Choroid plexus epithelial cell (primary cell): ENCODE measurements at regions not wholly inside any gene's neighbourhood (a gene's known extent, or its start where the extent isn't known, plus 50 kb on each side); places are given as distances from the start of the nearest gene placed in this dataset.

ENCODE experiments used
- DNase-seq: peaks from one replicate; pipeline ENCODE4 v3.0.0-alpha.2; 2010; ENCODE audit warnings: low read depth
- H3K4me3 ChIP-seq: 2 replicates; pipeline ENCODE4 v1.5.1; 2011; ENCODE audit warnings: low read depth, mild to moderate bottlenecking, control low read depth, low read length, moderate library complexity
- CTCF ChIP-seq: conservative IDR thresholded peaks from 2 replicates; pipeline ENCODE4 v1.5.1; 2011; ENCODE audit warnings: low read depth, mild to moderate bottlenecking, control low read depth, inconsistent platforms, low read length, moderate library complexity

- DNase-seq: no peak
- TF ChIP-seq CTCF: no peak
- H3K4me3 ChIP-seq: no peak overlapping the region
Observed at GRCh38 chr4:81836716-81837115, 365.0 kb upstream of the RASGEF1B start.

- DNase-seq: no peak
- no peak for TF ChIP-seq CTCF
- no peak overlapping the region for H3K4me3 ChIP-seq
Observed at GRCh38 chr4:81833576-81833975, 361.9 kb upstream of the RASGEF1B start.

DNA sequence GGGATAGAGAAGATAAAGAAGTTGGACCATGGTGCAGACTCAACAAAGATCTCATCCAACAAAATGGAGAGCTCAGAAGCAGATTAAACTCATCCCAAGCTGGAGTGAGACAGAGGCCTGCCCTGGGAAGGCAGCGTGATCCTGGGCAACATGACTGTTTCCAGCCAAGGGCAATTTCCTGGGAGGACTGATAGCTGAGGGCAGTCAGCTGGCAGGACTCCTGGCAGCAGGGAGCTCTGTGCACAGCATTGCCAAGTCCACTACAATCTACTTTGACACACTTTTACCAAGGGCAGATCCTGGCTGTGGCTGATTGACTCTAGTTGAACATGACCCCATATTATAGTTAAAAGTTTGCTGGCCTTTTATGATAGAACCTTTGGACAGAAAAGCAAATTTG is 357.3 kb upstream of the RASGEF1B start:
- no peak for TF ChIP-seq CTCF
- no peak overlapping the region for H3K4me3 ChIP-seq
- no peak for DNase-seq

GRCh38 chr4:81827577-81828202 is 356.0 kb upstream of the RASGEF1B start:
- no peak for DNase-seq
- no peak overlapping the region for H3K4me3 ChIP-seq
- TF ChIP-seq CTCF: no peak

GRCh38 chr4:81826817-81827424 is 355.2 kb upstream of the RASGEF1B start:
- DNase-seq: no peak
- no peak overlapping the region for H3K4me3 ChIP-seq
- no peak for TF ChIP-seq CTCF

DNA sequence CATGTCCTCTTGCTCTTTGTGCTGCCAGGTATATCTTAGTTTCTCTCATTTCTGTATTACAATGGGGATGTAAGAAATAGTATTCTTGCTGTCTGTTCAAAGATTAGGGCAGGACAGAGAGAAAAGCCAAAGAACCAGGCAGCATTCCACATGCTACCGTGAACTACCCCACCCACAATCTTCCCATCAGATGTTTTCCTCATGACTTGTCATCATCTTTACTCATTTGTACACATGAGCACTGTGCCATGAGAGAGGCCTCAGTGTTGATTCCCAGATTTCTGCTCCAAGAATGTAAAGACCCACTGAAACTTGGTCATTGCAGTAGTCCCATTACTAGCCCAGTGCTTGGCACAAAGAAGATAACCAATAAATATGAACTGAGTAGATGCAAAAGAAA is 354.6 kb upstream of the RASGEF1B start:
- no peak overlapping the region for H3K4me3 ChIP-seq
- no peak for DNase-seq
- TF ChIP-seq CTCF: no peak

DNA sequence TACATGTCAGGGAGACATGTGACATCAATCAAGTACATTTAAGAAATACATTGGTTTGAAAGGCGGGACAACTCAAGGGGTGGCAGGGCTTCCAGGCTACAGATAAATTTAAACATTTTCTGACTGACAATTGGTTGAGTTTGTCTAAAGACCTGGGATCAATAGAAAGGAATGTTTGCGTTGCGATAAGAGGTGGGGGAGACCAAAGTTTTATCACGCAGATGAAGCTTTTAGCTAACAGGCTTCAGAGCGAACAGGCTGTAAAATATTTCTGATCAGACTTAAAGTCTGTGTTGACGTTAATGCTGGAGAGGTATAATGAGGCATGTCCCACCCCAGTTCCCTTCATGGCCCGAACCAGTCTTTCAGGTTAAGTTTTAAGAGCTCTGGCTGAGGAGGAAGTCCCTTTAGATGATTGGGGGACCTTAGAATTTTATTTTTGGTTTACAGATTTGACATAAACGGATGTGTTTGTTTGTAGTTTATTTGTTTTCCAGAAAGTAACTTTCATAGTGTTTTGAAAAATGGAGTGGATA is 346.7 kb upstream of the RASGEF1B start:
- no peak overlapping the region for H3K4me3 ChIP-seq
- no peak for TF ChIP-seq CTCF
- DNase-seq: no peak
